NT2/D1 (cell line): ENCODE measurements at regions not wholly inside any gene's neighbourhood (a gene's known extent, or its start where the extent isn't known, plus 50 kb on each side); places are given as distances from the start of the nearest gene placed in this dataset.

Experiments used
- YY1 ChIP-seq: IDR thresholded peaks from 2 replicates; pipeline ENCODE4 v1.6.1; 2011; ENCODE audit not compliant: insufficient read length, insufficient read depth
- ZNF274 ChIP-seq: IDR thresholded peaks from 2 replicates; pipeline ENCODE4 v1.6.1; 2011; ENCODE audit warnings: mild to moderate bottlenecking, low read depth, low read length

DNA sequence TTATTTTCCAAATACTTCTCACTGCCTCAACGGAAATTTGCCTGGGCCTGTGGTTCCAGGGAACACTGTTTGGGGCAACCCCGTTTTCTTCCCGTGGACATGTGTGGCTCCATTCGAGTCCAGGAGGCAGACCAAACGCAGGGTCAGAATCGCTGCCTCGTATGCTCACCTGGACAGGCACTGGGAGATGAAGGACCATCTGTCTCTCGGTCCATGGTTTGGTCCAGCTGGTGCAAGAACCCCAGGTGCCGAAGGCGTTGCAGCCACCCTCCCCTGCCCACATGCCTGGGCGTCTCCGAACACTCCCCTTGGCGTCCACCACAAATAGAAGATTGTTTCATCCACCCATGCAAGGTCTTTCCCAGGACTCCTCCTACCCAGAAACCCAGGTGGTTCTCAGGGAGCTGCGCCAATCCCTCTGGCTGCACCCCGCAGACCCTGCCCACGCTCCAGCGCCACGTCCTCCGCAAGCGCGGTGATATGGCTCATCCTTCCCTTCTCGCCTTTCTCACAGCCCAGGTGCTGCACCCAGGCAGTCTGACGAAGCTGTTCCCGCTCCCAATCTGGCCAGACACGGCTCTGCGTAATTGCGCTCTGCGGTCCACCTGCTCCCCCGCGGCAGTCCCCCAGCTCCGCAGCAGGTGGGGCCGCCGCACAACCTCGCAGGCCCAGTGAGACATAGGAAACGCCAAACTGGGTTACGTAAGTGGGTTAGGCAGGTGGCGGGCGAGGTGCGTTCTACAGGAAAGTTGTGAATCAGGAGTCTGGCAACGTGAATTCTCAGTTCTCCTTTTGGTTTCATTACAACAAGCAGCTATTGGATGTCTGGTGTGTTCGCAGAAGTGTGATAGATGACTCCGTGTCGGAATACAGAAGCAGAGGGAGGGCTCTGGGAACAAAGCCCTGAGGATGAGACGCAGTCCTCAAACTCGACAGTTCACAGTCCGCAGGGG is 146.2 kb upstream of the ECI2 start:
- TF ChIP-seq YY1: no peak
- no peak for TF ChIP-seq ZNF274
